ENCODE measurements at regions not wholly inside any gene's neighbourhood (a gene's known extent, or its start where the extent isn't known, plus 50 kb on each side); places are given as distances from the start of the nearest gene placed in this dataset.

GRCh38 chr3:64387688-64388087 lies 162.4 kb upstream of the PRICKLE2 start:
- H4K20me1 ChIP-seq (ENCODE audit: insufficient read depth, low read length) = no peaks in the 10 kb centered on the region
- H3K9me3 ChIP-seq (ENCODE audit: insufficient read depth, low read length, severe bottlenecking) = no peaks in the 10 kb centered on the region
- TF ChIP-seq, protein P1, sequence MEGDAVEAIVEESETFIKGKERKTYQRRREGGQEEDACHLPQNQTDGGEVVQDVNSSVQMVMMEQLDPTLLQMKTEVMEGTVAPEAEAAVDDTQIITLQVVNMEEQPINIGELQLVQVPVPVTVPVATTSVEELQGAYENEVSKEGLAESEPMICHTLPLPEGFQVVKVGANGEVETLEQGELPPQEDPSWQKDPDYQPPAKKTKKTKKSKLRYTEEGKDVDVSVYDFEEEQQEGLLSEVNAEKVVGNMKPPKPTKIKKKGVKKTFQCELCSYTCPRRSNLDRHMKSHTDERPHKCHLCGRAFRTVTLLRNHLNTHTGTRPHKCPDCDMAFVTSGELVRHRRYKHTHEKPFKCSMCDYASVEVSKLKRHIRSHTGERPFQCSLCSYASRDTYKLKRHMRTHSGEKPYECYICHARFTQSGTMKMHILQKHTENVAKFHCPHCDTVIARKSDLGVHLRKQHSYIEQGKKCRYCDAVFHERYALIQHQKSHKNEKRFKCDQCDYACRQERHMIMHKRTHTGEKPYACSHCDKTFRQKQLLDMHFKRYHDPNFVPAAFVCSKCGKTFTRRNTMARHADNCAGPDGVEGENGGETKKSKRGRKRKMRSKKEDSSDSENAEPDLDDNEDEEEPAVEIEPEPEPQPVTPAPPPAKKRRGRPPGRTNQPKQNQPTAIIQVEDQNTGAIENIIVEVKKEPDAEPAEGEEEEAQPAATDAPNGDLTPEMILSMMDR (IDR thresholded peaks at IDR 0.05; ENCODE audit: borderline replicate concordance, extremely low read depth, low read length, poor library complexity, severe bottlenecking) = no peak
- no peak for TF ChIP-seq EZH2 (IDR thresholded peaks at IDR 0.05; ENCODE audit: borderline replicate concordance, low read depth, low read length, severe bottlenecking)
- H3K27ac ChIP-seq (ENCODE audit: low read length) = no peak overlapping the region
- H3K4me1 ChIP-seq (ENCODE audit: insufficient read depth, low read length) = no peaks in the 10 kb centered on the region
- DNase-seq (no peak), ATAC-seq (ENCODE audit: insufficient read depth, low read depth) (no peak)
- H3K27me3 ChIP-seq (ENCODE audit: insufficient read depth, low read length, poor library complexity) = no peaks in the 10 kb centered on the region
- no peak overlapping the region for H2AFZ ChIP-seq (ENCODE audit: low read depth, low read length)
- no peak overlapping the region for H3K4me2 ChIP-seq (ENCODE audit: insufficient read depth, low read length)
- H3K79me2 ChIP-seq (ENCODE audit: insufficient read depth, low read length) = no peaks in the 10 kb centered on the region
- H3K4me3 ChIP-seq (ENCODE audit: low read depth in 1 of 2, low read length in 2 of 2) = no peak overlapping the region
- no peak overlapping the region for H3K9ac ChIP-seq (ENCODE audit: low read depth, low read length)
- no peaks in the 10 kb centered on the region for H3K36me3 ChIP-seq (ENCODE audit: insufficient read depth, low read length)

DNA sequence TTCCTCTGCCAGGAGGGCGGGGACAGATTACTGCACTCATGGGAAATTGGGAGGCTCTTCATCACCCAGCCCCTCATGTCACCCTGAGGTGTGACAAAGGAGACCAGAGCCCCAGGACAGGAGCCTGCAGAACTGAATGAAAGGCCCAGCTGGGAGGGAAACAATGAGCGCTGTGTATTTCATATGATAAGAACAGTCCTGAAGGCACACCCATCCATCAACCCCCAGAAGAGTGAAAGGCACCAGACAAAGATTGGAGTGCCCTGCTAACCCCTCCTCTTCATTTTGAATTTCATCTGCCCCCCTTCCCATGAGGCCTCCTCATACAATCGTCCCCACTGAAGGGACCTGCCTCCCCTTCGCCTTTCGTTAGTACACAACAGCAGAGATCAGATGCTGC lies 160.0 kb upstream of the PRICKLE2 start:
- DNase-seq (no peak), ATAC-seq (ENCODE audit: insufficient read depth, low read depth) (no peak)
- H3K4me3 ChIP-seq (ENCODE audit: low read depth in 1 of 2, low read length in 2 of 2) = no peak overlapping the region
- H3K4me2 ChIP-seq (ENCODE audit: insufficient read depth, low read length) = no peak overlapping the region
- H3K9ac ChIP-seq (ENCODE audit: low read depth, low read length) = no peak overlapping the region
- TF ChIP-seq, protein P1 (IDR thresholded peaks at IDR 0.05; ENCODE audit: borderline replicate concordance, extremely low read depth, low read length, poor library complexity, severe bottlenecking) = no peak
- TF ChIP-seq EZH2 (IDR thresholded peaks at IDR 0.05; ENCODE audit: borderline replicate concordance, low read depth, low read length, severe bottlenecking) = no peak
- no peak overlapping the region for H3K27ac ChIP-seq (ENCODE audit: low read length)
- no peak overlapping the region for H2AFZ ChIP-seq (ENCODE audit: low read depth, low read length)
- H3K4me1 ChIP-seq (ENCODE audit: insufficient read depth, low read length) = no peaks in the 10 kb centered on the region
- no peaks in the 10 kb centered on the region for H4K20me1 ChIP-seq (ENCODE audit: insufficient read depth, low read length)
- H3K36me3 ChIP-seq (ENCODE audit: insufficient read depth, low read length) = no peaks in the 10 kb centered on the region
- H3K79me2 ChIP-seq (ENCODE audit: insufficient read depth, low read length) = no peaks in the 10 kb centered on the region
- H3K9me3 ChIP-seq (ENCODE audit: insufficient read depth, low read length, severe bottlenecking) = no peaks in the 10 kb centered on the region
- no peaks in the 10 kb centered on the region for H3K27me3 ChIP-seq (ENCODE audit: insufficient read depth, low read length, poor library complexity)

DNA sequence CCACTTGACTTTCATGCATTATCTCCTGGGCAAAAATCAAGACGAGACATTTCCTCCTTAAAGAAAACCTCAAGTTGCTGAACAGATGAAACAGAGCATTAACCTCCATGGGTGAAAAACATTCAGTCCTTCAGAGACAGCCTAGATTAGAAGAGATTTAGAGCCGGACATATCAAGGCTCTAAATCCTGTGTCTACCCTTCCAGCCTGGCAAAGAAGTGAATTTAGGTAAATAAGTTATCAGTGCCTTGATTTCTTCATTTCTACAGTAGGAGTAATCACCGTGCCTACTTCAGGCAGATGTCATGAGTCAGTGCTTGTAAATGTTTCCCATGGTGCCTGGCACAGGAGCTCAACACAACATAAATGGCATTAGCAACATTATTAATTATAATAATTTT lies 159.3 kb upstream of the PRICKLE2 start:
- Histone ChIP-seq H4K20me1 (ENCODE audit: insufficient read depth, low read length) (no peaks in the 10 kb centered on the region), H3K4me3 (ENCODE audit: low read depth in 1 of 2, low read length in 2 of 2) (no peak overlapping the region), H3K79me2 (ENCODE audit: insufficient read depth, low read length) (no peaks in the 10 kb centered on the region), H3K4me1 (ENCODE audit: insufficient read depth, low read length) (no peaks in the 10 kb centered on the region), H3K9ac (ENCODE audit: low read depth, low read length) (no peak overlapping the region), H3K27ac (ENCODE audit: low read length) (no peak overlapping the region), H3K9me3 (ENCODE audit: insufficient read depth, low read length, severe bottlenecking) (no peaks in the 10 kb centered on the region), H3K36me3 (ENCODE audit: insufficient read depth, low read length) (no peaks in the 10 kb centered on the region), H3K27me3 (ENCODE audit: insufficient read depth, low read length, poor library complexity) (no peaks in the 10 kb centered on the region), H3K4me2 (ENCODE audit: insufficient read depth, low read length) (no peak overlapping the region), H2AFZ (ENCODE audit: low read depth, low read length) (no peak overlapping the region)
- ATAC-seq (ENCODE audit: insufficient read depth, low read depth) (no peak), DNase-seq (no peak)
- no peak for TF ChIP-seq EZH2 (IDR thresholded peaks at IDR 0.05; ENCODE audit: borderline replicate concordance, low read depth, low read length, severe bottlenecking)
- TF ChIP-seq, protein P1 (IDR thresholded peaks at IDR 0.05; ENCODE audit: borderline replicate concordance, extremely low read depth, low read length, poor library complexity, severe bottlenecking) = no peak

DNA sequence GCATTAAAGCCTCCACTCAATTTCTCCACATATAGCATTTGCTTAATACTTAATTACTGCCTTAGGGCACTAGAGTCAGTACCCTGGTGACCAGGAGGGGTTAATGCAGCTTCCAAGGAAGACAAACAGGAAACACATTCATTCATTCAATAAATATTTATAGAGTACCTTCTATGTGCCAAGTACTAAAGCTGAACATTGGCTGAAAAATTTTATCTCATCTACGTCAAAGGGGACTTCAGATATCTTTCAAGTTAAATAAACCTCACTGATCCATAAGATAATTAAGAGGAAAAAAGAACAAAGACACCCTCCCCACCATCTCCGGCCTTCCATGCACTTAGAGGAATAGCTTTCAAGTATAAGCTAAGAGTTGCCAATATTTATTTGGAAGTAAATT lies 156.9 kb upstream of the PRICKLE2 start:
- no peak for ATAC-seq (ENCODE audit: insufficient read depth, low read depth)
- Histone ChIP-seq H3K9ac (ENCODE audit: low read depth, low read length) (no peak overlapping the region), H3K79me2 (ENCODE audit: insufficient read depth, low read length) (no peaks in the 10 kb centered on the region), H2AFZ (ENCODE audit: low read depth, low read length) (no peak overlapping the region), H3K9me3 (ENCODE audit: insufficient read depth, low read length, severe bottlenecking) (no peaks in the 10 kb centered on the region), H3K4me3 (ENCODE audit: low read depth in 1 of 2, low read length in 2 of 2) (no peak overlapping the region), H3K4me1 (ENCODE audit: insufficient read depth, low read length) (no peaks in the 10 kb centered on the region), H3K36me3 (ENCODE audit: insufficient read depth, low read length) (no peaks in the 10 kb centered on the region), H3K27me3 (ENCODE audit: insufficient read depth, low read length, poor library complexity) (no peaks in the 10 kb centered on the region), H4K20me1 (ENCODE audit: insufficient read depth, low read length) (no peaks in the 10 kb centered on the region), H3K27ac (ENCODE audit: low read length) (no peak overlapping the region), H3K4me2 (ENCODE audit: insufficient read depth, low read length) (no peak overlapping the region)
- DNase-seq = no peak
- TF ChIP-seq, protein P1 (IDR thresholded peaks at IDR 0.05; ENCODE audit: borderline replicate concordance, extremely low read depth, low read length, poor library complexity, severe bottlenecking) = no peak
- TF ChIP-seq EZH2 (IDR thresholded peaks at IDR 0.05; ENCODE audit: borderline replicate concordance, low read depth, low read length, severe bottlenecking) = no peak
